ENCODE measurements at regions not wholly inside any gene's neighbourhood (a gene's known extent, or its start where the extent isn't known, plus 50 kb on each side); places are given as distances from the start of the nearest gene placed in this dataset.

DNA sequence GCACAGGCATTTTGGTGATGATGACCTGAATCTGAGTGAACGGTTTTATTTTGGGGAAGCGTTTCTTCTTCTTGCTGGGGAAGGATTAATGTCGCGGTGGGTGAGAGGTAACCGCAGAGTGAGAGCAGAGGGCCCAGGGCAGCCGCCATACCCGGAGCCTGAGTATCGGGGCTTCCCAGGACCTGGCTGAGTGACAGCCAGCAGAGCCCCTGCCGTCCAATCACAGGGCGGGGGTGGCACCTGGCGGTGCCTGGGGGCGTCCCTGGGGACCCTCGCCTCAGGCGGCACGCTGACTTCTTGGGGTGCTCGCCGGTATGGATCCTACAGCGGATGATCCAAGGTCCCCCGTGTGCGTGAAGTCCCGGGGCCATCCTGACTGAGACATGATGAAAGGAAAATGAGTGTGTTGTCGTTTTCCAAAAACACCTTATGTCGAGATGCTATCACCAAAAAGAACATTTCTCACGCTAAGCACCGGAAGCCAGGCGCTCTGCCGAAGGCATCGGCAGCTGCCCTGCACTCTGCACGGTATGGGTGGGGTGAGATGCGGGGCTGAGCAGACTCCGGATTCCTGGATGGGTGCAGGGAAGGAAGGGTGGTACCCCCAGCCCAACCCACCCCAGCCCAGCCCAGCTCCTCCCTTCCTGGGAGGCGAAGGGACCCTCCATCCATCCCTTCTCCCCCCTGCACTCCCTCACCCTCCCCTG lies 227.9 kb upstream of the SHH start:
- TF ChIP-seq CTCF (IDR thresholded peaks at IDR 0.05 in 4 of 5, conservative IDR thresholded peaks at IDR 0.05 in 1 of 5) (no peak), POLR2A (IDR thresholded peaks at IDR 0.05) (no peak)

All from gastrocnemius medialis (tissue), 4 donors.